ENCODE measurements at regions not wholly inside any gene's neighbourhood (a gene's known extent, or its start where the extent isn't known, plus 50 kb on each side); places are given as distances from the start of the nearest gene placed in this dataset.

DNA sequence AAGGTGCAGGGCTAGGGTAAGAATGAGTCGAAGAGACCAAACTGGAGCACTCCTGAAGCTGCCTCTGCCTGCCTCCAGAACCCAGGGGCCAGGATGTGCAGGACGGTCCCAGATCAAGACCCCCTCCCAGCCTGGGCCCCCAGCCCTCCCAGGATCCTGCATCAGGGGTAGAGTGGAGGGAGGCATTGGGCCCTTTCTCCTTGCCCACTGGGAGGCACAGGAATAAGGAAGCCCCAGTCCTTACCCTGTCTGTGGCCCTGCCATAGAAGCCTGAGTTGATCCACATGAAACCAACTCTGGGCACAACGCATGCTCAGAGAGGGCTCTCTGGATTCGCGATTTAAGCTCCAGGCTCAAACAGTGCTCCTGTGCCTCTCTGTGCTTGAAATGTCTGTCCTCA lies 661.8 kb upstream of the B3GAT1 start:
- TF ChIP-seq, protein P1, sequence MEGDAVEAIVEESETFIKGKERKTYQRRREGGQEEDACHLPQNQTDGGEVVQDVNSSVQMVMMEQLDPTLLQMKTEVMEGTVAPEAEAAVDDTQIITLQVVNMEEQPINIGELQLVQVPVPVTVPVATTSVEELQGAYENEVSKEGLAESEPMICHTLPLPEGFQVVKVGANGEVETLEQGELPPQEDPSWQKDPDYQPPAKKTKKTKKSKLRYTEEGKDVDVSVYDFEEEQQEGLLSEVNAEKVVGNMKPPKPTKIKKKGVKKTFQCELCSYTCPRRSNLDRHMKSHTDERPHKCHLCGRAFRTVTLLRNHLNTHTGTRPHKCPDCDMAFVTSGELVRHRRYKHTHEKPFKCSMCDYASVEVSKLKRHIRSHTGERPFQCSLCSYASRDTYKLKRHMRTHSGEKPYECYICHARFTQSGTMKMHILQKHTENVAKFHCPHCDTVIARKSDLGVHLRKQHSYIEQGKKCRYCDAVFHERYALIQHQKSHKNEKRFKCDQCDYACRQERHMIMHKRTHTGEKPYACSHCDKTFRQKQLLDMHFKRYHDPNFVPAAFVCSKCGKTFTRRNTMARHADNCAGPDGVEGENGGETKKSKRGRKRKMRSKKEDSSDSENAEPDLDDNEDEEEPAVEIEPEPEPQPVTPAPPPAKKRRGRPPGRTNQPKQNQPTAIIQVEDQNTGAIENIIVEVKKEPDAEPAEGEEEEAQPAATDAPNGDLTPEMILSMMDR (conservative IDR thresholded peaks at IDR 0.05 in 1 of 2, IDR thresholded peaks at IDR 0.05 in 1 of 2; ENCODE audit: low read depth in 1 of 2, low read length in 2 of 2): no peak
- no peak for TF ChIP-seq EZH2 (IDR thresholded peaks at IDR 0.05; ENCODE audit: low read length, missing control alignments)
